CD4-positive, alpha-beta memory T cell (primary cell): ENCODE measurements at regions not wholly inside any gene's neighbourhood (a gene's known extent, or its start where the extent isn't known, plus 50 kb on each side); places are given as distances from the start of the nearest gene placed in this dataset.

ENCODE experiments used
- CTCF ChIA-PET: fragments of 350-600 bp; sonication (Branson Sonifier 250); formaldehyde crosslinking; loops from one replicate; lab custom pipeline; 2021; ENCODE audit warnings: inconsistent platforms; ENCODE audit not compliant: partially characterized antibody; lab: Charles Lee
- POLR2A ChIA-PET: fragments of 350-600 bp; sonication (Branson Sonifier 250); formaldehyde crosslinking; loops from one replicate; lab custom pipeline; 2021; ENCODE audit not compliant: partially characterized antibody; lab: Charles Lee
- DNase-seq, 5 donors: peaks; one replicate each; pipeline versions ENCODE4 v3.0.0 to v3.0.0-alpha.2; 2020 to 2022; ENCODE audit warnings: mixed read lengths in 1 of 5
- H3K27ac ChIP-seq: one replicate; pipeline ENCODE4 v1.7.0; 2013; ENCODE audit warnings: low read depth, low read length
- H3K27me3 ChIP-seq: 2 replicates; pipeline ENCODE4 v1.7.0; 2013; ENCODE audit warnings: mild to moderate bottlenecking, low read length, moderate library complexity; ENCODE audit not compliant: insufficient read depth
- H3K36me3 ChIP-seq: 2 replicates; pipeline ENCODE4 v1.7.0; 2013; ENCODE audit warnings: mild to moderate bottlenecking, low read length, moderate library complexity; ENCODE audit not compliant: insufficient read depth
- H3K4me1 ChIP-seq: 2 replicates; pipeline ENCODE4 v1.7.0; 2013; ENCODE audit warnings: mild to moderate bottlenecking, low read length, moderate library complexity; ENCODE audit not compliant: insufficient read depth
- H3K4me3 ChIP-seq, 2 donors: one replicate each; pipeline ENCODE4 v1.7.0; 2013; ENCODE audit warnings: low read length in 2 of 2, mild to moderate bottlenecking in 1 of 2
- H3K9me3 ChIP-seq, 2 donors: one replicate each; pipeline ENCODE4 v1.7.0; 2013; ENCODE audit warnings: low read length in 2 of 2, control low read depth in 1 of 2; ENCODE audit not compliant: control insufficient read depth in 1 of 2
- H3K27ac Mint-ChIP-seq, 7 donors: one replicate each; pipeline ENCODE4 v1.8.0; 2020 to 2021; ENCODE audit warnings: mixed read lengths in 7 of 7, mild to moderate bottlenecking in 6 of 7, inconsistent platforms in 3 of 7, moderate library complexity in 3 of 7
- H3K27me3 Mint-ChIP-seq, 2 donors: one replicate each; pipeline ENCODE4 v1.8.0; 2020 to 2021; ENCODE audit warnings: mixed read lengths in 2 of 2
- H3K36me3 Mint-ChIP-seq, 2 donors: one replicate each; pipeline ENCODE4 v1.8.0; 2020 to 2021; ENCODE audit warnings: mixed read lengths in 2 of 2, inconsistent platforms in 1 of 2, mild to moderate bottlenecking in 1 of 2
- H3K4me1 Mint-ChIP-seq, 4 donors: one replicate each; pipeline ENCODE4 v1.8.0; 2020 to 2021; ENCODE audit warnings: mixed read lengths in 4 of 4, mild to moderate bottlenecking in 1 of 4
- H3K4me3 Mint-ChIP-seq, 8 donors: one replicate each; pipeline ENCODE4 v1.8.0; 2020 to 2021; ENCODE audit warnings: mixed read lengths in 8 of 8, mild to moderate bottlenecking in 7 of 8, moderate library complexity in 6 of 8, inconsistent platforms in 3 of 8
- H3K9me3 Mint-ChIP-seq, 8 donors: one replicate each; pipeline ENCODE4 v1.8.0; 2020 to 2021; ENCODE audit warnings: mixed read lengths in 8 of 8, mild to moderate bottlenecking in 5 of 8, inconsistent platforms in 3 of 8, moderate library complexity in 1 of 8
- intact Hi-C: fragments of 100-400 bp; cut with micrococcal nuclease; formaldehyde crosslinking; loops from one replicate; pipeline ENCODE4 v1.15.1; 2023

DNA sequence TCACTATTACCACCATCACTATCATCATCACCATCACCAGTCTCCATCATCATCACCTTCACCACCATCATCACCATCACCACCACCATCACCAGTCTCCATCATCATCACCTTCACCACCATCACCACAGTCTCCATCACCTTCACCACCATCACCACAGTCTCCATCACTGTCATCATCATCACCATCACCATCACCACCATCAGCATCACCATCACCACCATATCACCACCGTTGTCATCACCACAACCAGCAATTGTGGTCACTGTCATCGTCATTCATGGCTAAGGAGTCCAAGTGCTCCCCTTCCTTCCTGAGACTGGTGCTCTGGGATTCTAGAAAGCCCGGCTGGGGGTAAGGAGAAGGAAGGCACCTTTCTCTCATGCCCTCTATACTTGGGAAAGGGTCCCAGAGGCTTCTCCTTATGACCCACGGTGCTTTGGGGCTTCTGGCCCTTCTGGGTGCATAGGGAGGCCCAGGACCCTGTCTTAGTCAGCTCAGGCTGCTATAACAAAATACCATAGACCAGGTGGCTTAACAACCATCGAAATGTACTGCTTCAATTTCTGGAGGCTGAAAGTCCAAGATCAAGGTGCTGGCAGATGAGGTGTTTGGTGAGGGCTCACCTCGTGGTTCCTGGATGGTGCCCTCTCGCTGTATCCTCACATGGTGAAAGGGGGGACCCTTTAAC lies 93.4 kb upstream of the GSE1 start:
- no peaks in the 10 kb centered on the region for H3K9me3 ChIP-seq
- no peaks in the 10 kb centered on the region for H3K27me3 ChIP-seq
- DNase-seq = no peak
- H3K27me3 Mint-ChIP-seq = peaks cover 2 to 4% of the 10 kb centered on the region in 2 donors
- H3K36me3 Mint-ChIP-seq = no peaks in the 10 kb centered on the region
- intact Hi-C loops = no loop called here
- POLR2A ChIA-PET = no interaction called here
- no peaks in the 10 kb centered on the region for H3K4me1 ChIP-seq
- no peak overlapping the region for H3K27ac ChIP-seq
- peak overlapping the region in 3 of 7 donors; percentile 25 to 85 (median 59) for H3K27ac Mint-ChIP-seq
- H3K4me1 Mint-ChIP-seq = peaks cover 0 to 6% (median 0%) of the 10 kb centered on the region in 4 donors
- no peak overlapping the region for H3K4me3 ChIP-seq
- H3K9me3 Mint-ChIP-seq = peaks cover 0 to 3% (median 0%) of the 10 kb centered on the region in 8 donors
- CTCF ChIA-PET = no interaction called here
- no peaks in the 10 kb centered on the region for H3K36me3 ChIP-seq
- peak overlapping the region in 3 of 8 donors; percentile 39 to 68 (median 59) for H3K4me3 Mint-ChIP-seq

DNA sequence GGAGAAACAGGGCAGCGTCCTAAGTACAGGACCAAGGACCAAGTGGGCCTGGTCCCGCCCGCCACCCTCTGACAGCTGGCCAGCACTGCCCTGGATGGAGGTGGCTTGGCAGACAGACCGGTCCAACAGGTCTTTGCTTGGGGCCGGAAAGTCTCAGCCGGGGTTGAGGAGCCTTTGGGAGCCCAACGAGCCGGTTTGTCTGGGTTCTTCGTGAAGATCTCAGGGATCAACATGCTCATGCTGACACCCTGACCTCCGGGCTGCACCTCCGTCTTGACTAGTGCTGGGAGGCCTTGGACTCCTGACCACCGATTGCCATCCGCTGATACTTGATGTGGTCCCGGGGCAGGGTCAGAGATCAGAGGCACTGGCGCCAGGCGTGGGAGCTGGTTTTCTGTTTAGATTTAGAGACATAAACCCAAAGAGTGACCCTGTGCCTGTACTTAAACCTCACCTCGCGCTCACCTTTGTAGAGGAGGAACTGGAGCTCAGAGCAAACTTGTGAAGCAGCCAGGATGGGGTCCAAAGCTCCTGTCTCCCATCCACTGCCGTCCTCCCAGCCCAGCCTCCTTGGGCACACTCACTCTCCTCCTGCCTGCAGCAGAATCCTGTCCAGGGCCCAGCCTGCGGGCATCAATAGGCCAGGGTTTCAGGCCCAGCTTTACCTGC lies 92.1 kb upstream of the GSE1 start:
- peaks cover 2 to 4% of the 10 kb centered on the region in 2 donors for H3K27me3 Mint-ChIP-seq

DNA sequence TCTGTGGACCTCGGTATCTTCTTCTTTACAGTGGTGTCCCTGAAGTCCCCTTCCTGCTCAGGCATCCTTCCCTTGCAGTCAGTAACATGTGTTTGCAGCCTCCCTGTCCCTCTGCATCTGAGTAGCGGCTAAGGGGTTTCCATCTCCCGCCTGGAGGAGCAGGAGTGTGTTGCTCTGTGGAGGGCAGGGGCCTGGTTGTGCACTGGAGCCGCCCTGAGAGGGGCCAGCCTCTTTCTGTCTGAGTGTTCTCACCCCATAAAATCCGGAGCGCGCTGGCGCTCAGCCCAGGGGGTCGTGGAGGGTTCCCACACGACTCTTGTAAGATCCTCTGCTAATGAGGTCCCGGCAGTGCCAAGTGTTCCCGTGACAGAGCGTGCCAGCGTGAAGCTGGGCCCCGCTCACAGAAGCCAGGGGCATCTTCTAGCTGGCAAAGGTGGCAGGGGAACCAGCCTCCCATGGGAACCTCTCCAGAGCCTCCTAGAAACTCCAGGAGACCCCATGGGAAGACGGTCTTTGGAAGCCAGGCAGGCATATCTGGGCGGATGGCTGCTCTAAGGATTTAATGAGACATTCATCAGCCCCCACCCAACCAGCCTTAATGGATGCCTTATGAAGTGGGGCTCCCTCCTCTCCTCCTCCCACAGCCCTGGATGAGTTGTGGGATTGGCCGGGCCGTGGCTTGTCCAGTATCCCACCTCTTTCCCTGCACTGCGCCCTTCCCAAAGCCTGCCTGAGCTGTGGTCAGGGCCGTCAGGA lies 91.4 kb upstream of the GSE1 start:
- Histone ChIP-seq H3K4me3 (no peak overlapping the region), H3K4me1 (no peaks in the 10 kb centered on the region), H3K27ac (no peak overlapping the region), H3K27me3 (no peaks in the 10 kb centered on the region), H3K9me3 (no peaks in the 10 kb centered on the region), H3K36me3 (no peaks in the 10 kb centered on the region)
- CTCF ChIA-PET = no interaction called here
- no peak overlapping the region for H3K27ac Mint-ChIP-seq
- H3K9me3 Mint-ChIP-seq = peaks cover 0 to 3% (median 0%) of the 10 kb centered on the region in 8 donors
- peaks cover 2 to 4% of the 10 kb centered on the region in 2 donors for H3K27me3 Mint-ChIP-seq
- intact Hi-C loops = no loop called here
- no peaks in the 10 kb centered on the region for H3K36me3 Mint-ChIP-seq
- no peak overlapping the region for H3K4me3 Mint-ChIP-seq
- DNase-seq = no peak
- H3K4me1 Mint-ChIP-seq = peaks cover 0 to 6% (median 0%) of the 10 kb centered on the region in 4 donors
- POLR2A ChIA-PET = no interaction called here

More for the DNA sequence above, 92.1 kb upstream of the GSE1 start:
- Mint-ChIP-seq H3K27ac (no peak overlapping the region), H3K36me3 (no peaks in the 10 kb centered on the region), H3K9me3 (peaks cover 0 to 3% (median 0%) of the 10 kb centered on the region in 8 donors), H3K4me1 (peaks cover 0 to 6% (median 0%) of the 10 kb centered on the region in 4 donors), H3K4me3 (no peak overlapping the region)
- Histone ChIP-seq H3K36me3 (no peaks in the 10 kb centered on the region), H3K27ac (no peak overlapping the region), H3K4me1 (no peaks in the 10 kb centered on the region), H3K4me3 (no peak overlapping the region), H3K27me3 (no peaks in the 10 kb centered on the region), H3K9me3 (no peaks in the 10 kb centered on the region)
- intact Hi-C loops = no loop called here
- ChIA-PET POLR2A (no interaction called here), CTCF (no interaction called here)
- no peak for DNase-seq

DNA sequence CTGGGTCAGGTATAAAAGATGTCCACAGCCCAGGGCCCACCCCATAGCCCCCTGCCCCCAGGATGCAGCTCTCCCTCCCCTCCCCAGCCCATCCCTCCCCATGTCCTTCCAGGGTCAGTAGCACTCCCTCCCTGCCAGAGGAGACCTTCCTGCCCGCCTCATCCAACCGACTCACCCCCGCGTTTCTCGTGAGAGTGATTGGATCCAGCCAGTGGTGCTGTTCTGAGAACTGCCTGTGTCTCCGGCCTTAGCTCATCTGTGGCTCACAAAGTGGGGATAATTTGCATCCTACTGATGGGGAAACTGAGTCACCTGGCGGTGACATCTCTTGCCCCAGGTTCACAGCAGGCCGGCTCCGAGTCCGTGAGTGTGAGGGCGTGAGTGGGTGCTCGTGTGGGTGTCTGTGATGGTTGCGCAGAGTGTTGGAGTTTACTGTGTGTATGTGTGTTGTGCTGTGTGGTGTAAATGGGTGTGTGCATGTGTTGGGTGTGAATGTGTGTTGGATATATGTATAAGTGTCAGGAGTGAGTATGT lies 90.7 kb upstream of the GSE1 start:
- H3K27me3 Mint-ChIP-seq = peaks cover 2 to 4% of the 10 kb centered on the region in 2 donors
- Histone ChIP-seq H3K9me3 (no peaks in the 10 kb centered on the region), H3K27ac (no peak overlapping the region), H3K4me1 (no peaks in the 10 kb centered on the region), H3K36me3 (no peaks in the 10 kb centered on the region), H3K27me3 (no peaks in the 10 kb centered on the region), H3K4me3 (no peak overlapping the region)
- peaks cover 0 to 6% (median 0%) of the 10 kb centered on the region in 4 donors for H3K4me1 Mint-ChIP-seq
- H3K27ac Mint-ChIP-seq = peak overlapping the region in 1 of 7 donors; percentile 55
- H3K9me3 Mint-ChIP-seq = peaks cover 0 to 3% (median 0%) of the 10 kb centered on the region in 8 donors
- intact Hi-C loops = no loop called here
- CTCF ChIA-PET = no interaction called here
- POLR2A ChIA-PET = no interaction called here
- no peak for DNase-seq
- no peaks in the 10 kb centered on the region for H3K36me3 Mint-ChIP-seq
- H3K4me3 Mint-ChIP-seq = no peak overlapping the region

DNA sequence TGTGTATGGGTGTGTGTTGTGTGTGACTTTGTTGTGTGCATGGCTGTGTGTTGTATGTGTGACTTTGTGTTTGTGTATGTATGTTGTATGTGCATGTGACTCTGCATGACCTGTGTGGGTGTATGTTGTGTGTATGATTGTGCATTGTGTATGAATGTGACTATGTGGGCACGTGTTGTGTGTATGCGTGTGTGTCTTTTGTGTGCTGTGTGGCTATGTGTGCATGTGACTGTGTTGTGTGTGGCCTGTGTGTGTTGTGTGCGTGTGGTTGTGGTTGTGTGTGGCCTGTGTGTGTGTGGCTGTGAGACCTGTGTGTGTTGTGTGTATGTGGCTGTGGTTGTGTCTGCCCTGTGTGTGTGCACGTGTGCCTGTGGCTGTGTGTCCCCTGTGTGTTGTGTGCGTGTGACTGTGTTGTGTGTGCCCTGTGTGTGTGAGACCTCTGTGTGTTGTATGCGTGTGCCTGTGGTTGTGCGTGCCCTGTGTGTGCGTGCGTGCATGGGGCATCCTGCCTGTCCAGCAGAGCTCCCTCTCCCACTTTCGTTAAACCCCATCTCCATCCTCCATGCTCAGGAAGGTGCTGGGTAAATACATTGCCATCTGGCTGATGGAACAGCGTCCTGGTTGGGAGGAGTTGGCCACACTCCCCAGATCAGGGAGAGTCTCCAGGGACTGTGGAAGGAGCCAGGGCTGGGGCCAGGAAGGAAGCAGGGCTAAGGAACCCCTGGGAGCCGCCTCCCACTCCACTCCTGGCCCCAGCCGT lies 90.1 kb upstream of the GSE1 start:
- peaks cover 0 to 6% (median 0%) of the 10 kb centered on the region in 4 donors for H3K4me1 Mint-ChIP-seq
- no peak overlapping the region for H3K4me3 ChIP-seq
- ChIA-PET POLR2A (no interaction called here), CTCF (no interaction called here)
- intact Hi-C loops = no loop called here
- H3K36me3 Mint-ChIP-seq = no peaks in the 10 kb centered on the region
- no peaks in the 10 kb centered on the region for H3K36me3 ChIP-seq
- H3K27me3 ChIP-seq = no peaks in the 10 kb centered on the region
- DNase-seq = no peak
- peaks cover 0 to 3% (median 0%) of the 10 kb centered on the region in 8 donors for H3K9me3 Mint-ChIP-seq
- peak overlapping the region in 1 of 7 donors; percentile 55 for H3K27ac Mint-ChIP-seq
- no peak overlapping the region for H3K27ac ChIP-seq
- H3K4me3 Mint-ChIP-seq = no peak overlapping the region
- H3K9me3 ChIP-seq = no peaks in the 10 kb centered on the region
- H3K4me1 ChIP-seq = no peaks in the 10 kb centered on the region
- peaks cover 2 to 4% of the 10 kb centered on the region in 2 donors for H3K27me3 Mint-ChIP-seq

DNA sequence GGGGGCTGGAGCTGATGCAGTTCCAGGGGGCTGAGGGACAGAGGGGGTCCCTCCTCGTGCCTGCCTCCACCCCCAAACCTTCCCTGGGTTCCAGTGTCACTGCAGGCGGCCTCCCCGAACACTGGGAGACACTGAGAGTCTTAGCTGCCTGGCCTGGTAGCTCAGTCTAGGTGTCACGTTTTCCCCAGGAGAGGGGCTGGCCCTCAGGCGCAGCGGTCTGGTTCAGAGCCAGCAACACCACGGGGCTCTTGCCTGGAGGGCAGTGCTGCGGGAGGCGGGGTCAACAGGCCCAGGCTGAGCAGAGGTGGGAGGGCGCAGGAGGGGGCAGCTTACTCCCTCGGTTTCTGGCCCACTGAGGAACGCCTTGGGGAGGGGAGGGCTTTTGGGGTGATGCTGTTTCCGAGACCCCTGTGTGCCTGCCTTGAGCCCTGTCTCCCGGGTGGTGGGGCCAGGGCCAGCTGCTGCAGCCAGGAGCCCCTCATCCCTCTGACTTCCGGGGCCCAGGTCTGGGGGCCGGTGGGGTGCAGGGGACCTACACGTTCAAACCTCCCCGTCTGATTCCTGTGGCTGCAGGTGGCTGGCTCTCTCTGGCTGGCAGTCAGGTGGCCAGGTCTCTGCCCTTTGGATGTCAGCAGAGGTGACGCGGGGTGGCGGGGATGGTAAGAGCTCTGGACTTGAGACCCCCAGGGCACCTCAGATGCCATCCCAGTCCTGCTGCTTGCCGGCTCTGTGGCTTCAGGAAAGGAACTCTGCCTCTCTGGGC lies 89.3 kb upstream of the GSE1 start:
- H3K27me3 ChIP-seq = no peaks in the 10 kb centered on the region
- Mint-ChIP-seq H3K36me3 (no peaks in the 10 kb centered on the region), H3K27ac (no peak overlapping the region), H3K4me1 (peaks cover 0 to 6% (median 0%) of the 10 kb centered on the region in 4 donors), H3K4me3 (no peak overlapping the region), H3K27me3 (peaks cover 2 to 4% of the 10 kb centered on the region in 2 donors), H3K9me3 (peaks cover 0 to 3% (median 0%) of the 10 kb centered on the region in 8 donors)
- DNase-seq = no peak
- intact Hi-C loops = no loop called here
- ChIA-PET CTCF (no interaction called here), POLR2A (no interaction called here)
- no peaks in the 10 kb centered on the region for H3K4me1 ChIP-seq
- no peaks in the 10 kb centered on the region for H3K36me3 ChIP-seq
- H3K9me3 ChIP-seq = no peaks in the 10 kb centered on the region
- H3K4me3 ChIP-seq = no peak overlapping the region
- H3K27ac ChIP-seq = no peak overlapping the region
